Small intestine (tissue), 7 donors: ENCODE measurements at regions not wholly inside any gene's neighbourhood (a gene's known extent, or its start where the extent isn't known, plus 50 kb on each side); places are given as distances from the start of the nearest gene placed in this dataset.

Source experiments
- DNase-seq, 2 donors: peaks; one replicate each; pipeline versions ENCODE4 v3.0.0 to v3.0.0-alpha.2; 2013
- FAIRE-seq: peaks from 2 replicates; lab custom pipeline; 2012; peaks lifted over from hg19 to GRCh38; lab: Jason Lieb, UNC
- H3K27ac ChIP-seq, 3 donors: one replicate each; pipeline ENCODE4 v1.5.1; 2013; ENCODE audit warnings: low read length in 2 of 3, mild to moderate bottlenecking in 2 of 3, control low read depth in 1 of 3, inconsistent platforms in 1 of 3, low read depth in 1 of 3, moderate library complexity in 1 of 3
- H3K27me3 ChIP-seq, 3 donors: one replicate each; pipeline ENCODE4 v1.6.1; 2013; ENCODE audit warnings: low read length in 3 of 3, inconsistent platforms in 1 of 3; ENCODE audit not compliant: control insufficient read depth in 3 of 3, insufficient read depth in 3 of 3
- H3K36me3 ChIP-seq, 3 donors: one replicate each; pipeline ENCODE4 v1.6.1; 2013; ENCODE audit warnings: low read length in 3 of 3, inconsistent platforms in 1 of 3, low read depth in 1 of 3, mild to moderate bottlenecking in 1 of 3, moderate library complexity in 1 of 3; ENCODE audit not compliant: control insufficient read depth in 3 of 3, insufficient read depth in 2 of 3
- H3K4me1 ChIP-seq, 3 donors: one replicate each; pipeline ENCODE4 v1.6.1; 2013; ENCODE audit warnings: low read length in 2 of 3, inconsistent platforms in 1 of 3, low read depth in 1 of 3, mild to moderate bottlenecking in 1 of 3, moderate library complexity in 1 of 3; ENCODE audit not compliant: control insufficient read depth in 3 of 3, insufficient read depth in 2 of 3
- H3K4me3 ChIP-seq, 3 donors: one replicate each; pipeline ENCODE4 v1.5.1; 2013; ENCODE audit warnings: low read length in 3 of 3, control low read depth in 1 of 3, inconsistent platforms in 1 of 3, low read depth in 1 of 3, mild to moderate bottlenecking in 1 of 3, moderate library complexity in 1 of 3
- H3K9me3 ChIP-seq, 2 donors: one replicate each; pipeline ENCODE4 v1.6.1; 2013; ENCODE audit warnings: low read depth in 1 of 2, low read length in 1 of 2; ENCODE audit not compliant: control insufficient read depth in 2 of 2, insufficient read depth in 1 of 2
- WGBS, 3 donors: extraction: QIAGEN DNeasy Blood & Tissue Kit; methylation state at CpG; one replicate each; pipeline ENCODE4 v1.1.7; 2013; 5-methylcytosine and 5-hydroxymethylcytosine counted together
- donor health status: healthy with polysubstance abuse.
- donor health status: control.
- donor health status: control.
- donor health status: Bipolar disorder and iron deficiency.
- donor health status: healthy.

DNA sequence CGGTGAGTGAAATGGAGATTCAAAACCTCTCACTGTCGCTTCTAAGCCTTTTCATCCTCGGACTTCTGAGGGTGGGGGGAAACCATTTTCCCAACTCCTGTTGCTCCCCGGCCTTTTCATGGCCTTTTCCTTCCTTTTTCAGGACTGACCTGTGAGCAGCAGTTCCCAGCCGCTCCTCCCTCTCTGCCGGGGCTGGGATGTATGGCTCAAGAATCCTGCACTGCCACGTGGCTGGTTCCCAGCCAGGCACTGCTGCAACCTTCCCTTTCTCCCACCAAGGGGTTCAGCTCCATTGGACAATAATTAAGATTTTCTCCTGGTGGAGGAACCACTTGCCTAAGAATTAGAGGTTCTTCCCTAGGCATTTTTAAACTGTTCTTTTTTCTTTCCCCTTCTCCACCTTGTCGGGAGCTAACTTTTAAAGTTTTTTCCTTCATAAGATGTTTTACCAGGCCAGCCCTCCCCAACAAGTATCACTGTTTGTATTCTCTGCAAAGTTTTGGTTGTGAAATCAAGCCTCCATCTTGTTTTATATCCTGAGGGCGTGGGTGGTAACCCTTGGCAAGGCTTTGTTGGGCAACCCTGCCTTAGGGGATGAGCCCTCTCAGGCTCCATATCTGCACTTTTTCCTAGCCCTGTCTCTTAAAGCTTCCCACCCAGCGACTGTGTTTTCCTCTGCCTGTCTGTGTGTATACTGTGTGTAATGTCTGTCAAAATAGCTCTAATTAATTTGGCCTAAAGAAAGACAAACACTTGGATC lies 1166.6 kb upstream of the ADGRL2 start:
- Histone ChIP-seq H3K27me3 (no peaks in the 10 kb centered on the region), H3K36me3 (no peaks in the 10 kb centered on the region), H3K9me3 (peaks cover 0 to 10% of the 10 kb centered on the region in 2 donors), H3K27ac (no peak overlapping the region), H3K4me3 (no peak overlapping the region), H3K4me1 (no peaks in the 10 kb centered on the region)
- no peak for FAIRE-seq
- 75 to 78% (median 76%) methylated on average over 10 of the region's 10 CpGs for WGBS, 3 donors
- DNase-seq: no peak

- Histone ChIP-seq H3K9me3 (peaks cover 0 to 4% of the 10 kb centered on the region in 2 donors), H3K4me3 (no peak overlapping the region), H3K27me3 (no peaks in the 10 kb centered on the region), H3K27ac (no peak overlapping the region), H3K36me3 (no peaks in the 10 kb centered on the region), H3K4me1 (no peaks in the 10 kb centered on the region)
- FAIRE-seq (no peak), DNase-seq (no peak)
- 85 to 91% (median 87%) methylated on average over 10 of the region's 10 CpGs for WGBS, 3 donors
Observed at GRCh38 chr1:80632284-80632683, 1168.5 kb upstream of the ADGRL2 start.

DNA sequence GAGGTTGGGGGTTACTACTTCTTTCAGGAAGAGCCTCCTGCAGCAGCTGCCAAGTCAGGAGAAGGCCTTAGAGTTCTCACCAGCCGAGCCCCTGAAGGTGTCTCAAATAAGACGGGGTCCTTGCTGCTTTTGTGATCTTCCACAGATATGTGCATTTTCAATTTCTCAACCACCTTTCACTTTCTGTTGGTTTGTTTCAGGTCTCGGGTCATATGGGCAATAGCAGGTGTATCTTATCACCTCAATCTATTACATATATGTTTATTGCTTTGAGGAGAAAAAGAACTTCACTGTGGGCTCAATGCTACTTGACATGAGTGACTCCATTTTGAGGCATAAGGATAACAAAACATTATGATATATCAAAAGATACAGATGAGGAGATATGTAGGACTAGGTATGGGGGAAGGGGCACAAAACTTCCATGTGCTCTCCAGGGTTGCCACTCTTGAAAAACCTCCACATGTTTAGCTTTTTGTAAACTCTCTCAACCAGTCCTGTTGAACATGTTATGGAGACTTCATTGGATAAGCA lies 1171.4 kb upstream of the ADGRL2 start:
- 57 to 76% (median 74%) methylated on average over 3 of the region's 3 CpGs for whole genome bisulfite sequencing, 3 donors
- FAIRE-seq: no peak

DNA sequence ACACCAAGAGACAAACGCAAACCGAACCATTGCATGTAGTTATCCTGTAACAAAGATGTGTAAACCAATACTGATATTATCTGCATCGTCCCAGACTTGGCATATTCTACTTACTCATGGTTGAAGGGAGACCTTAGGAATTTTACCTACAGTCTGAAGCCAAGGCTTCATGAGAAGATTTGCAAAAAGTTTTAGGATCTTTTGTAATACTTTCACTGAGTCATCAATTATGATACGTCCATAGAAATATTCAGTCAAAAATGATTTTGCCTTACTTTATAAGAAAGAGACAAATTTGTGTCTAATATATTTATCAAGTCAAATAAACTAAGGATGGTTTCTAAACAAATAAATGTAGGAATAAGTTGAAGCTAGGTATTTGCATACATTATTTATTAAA lies 1176.1 kb upstream of the ADGRL2 start:
- DNase-seq (no peak), FAIRE-seq (no peak)
- H3K4me3 ChIP-seq: no peak overlapping the region
- peaks cover 0 to 3% of the 10 kb centered on the region in 2 donors for H3K9me3 ChIP-seq
- no peaks in the 10 kb centered on the region for H3K4me1 ChIP-seq
- 65 to 71% (median 68%) methylated on average over 4 of the region's 4 CpGs for WGBS, 3 donors
- no peaks in the 10 kb centered on the region for H3K36me3 ChIP-seq
- no peak overlapping the region for H3K27ac ChIP-seq
- H3K27me3 ChIP-seq: no peaks in the 10 kb centered on the region

More for the DNA sequence above, 1171.4 kb upstream of the ADGRL2 start:
- no peaks in the 10 kb centered on the region for H3K27me3 ChIP-seq
- no peaks in the 10 kb centered on the region for H3K4me1 ChIP-seq
- H3K9me3 ChIP-seq: no peaks in the 10 kb centered on the region
- DNase-seq: no peak
- H3K36me3 ChIP-seq: no peaks in the 10 kb centered on the region
- H3K4me3 ChIP-seq: no peak overlapping the region
- H3K27ac ChIP-seq: no peak overlapping the region

DNA sequence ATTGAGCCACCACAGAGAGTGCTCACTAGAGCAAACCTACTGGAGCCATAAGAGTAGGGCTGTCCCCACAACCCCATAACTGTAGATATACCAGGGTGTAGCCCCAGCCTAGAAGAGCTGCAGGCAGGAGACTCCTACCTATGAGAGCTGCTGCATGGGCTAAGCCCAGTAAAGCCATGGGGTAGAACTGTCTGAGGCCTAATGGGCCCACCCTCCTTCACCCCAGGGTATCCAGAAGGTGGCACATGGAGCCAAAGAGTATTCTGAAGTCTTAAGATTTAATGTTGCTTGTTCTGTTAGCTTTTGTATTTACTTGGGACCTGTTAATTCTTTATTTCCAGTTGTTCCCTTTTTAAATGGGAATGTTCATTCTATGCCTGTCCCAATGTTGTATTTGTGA lies 1193.7 kb upstream of the ADGRL2 start:
- H3K27ac ChIP-seq: no peak overlapping the region
- H3K4me1 ChIP-seq: no peaks in the 10 kb centered on the region
- FAIRE-seq: no peak
- H3K27me3 ChIP-seq: no peaks in the 10 kb centered on the region
- H3K9me3 ChIP-seq: no peaks in the 10 kb centered on the region
- DNase-seq: no peak
- no peaks in the 10 kb centered on the region for H3K36me3 ChIP-seq
- H3K4me3 ChIP-seq: no peak overlapping the region

GRCh38 chr1:80594013-80594412 lies 1206.7 kb upstream of the ADGRL2 start:
- no peak for FAIRE-seq
- 39 to 77% (median 56%) methylated on average over 3 of the region's 3 CpGs for WGBS, 3 donors
- no peak for DNase-seq
- Histone ChIP-seq H3K27me3 (no peaks in the 10 kb centered on the region), H3K9me3 (peaks cover 0 to 20% of the 10 kb centered on the region in 2 donors), H3K36me3 (no peaks in the 10 kb centered on the region), H3K4me3 (no peak overlapping the region), H3K27ac (no peak overlapping the region), H3K4me1 (no peaks in the 10 kb centered on the region)

- Histone ChIP-seq H3K27ac (no peak overlapping the region), H3K36me3 (no peaks in the 10 kb centered on the region), H3K27me3 (no peaks in the 10 kb centered on the region), H3K9me3 (peaks cover 0 to 20% of the 10 kb centered on the region in 2 donors), H3K4me1 (no peaks in the 10 kb centered on the region), H3K4me3 (no peak overlapping the region)
- DNase-seq (no peak), FAIRE-seq (no peak)
- WGBS, 3 donors: 83 to 91% (median 91%) methylated on average over 4 of the region's 4 CpGs
Observed at GRCh38 chr1:80593197-80593596, 1207.5 kb upstream of the ADGRL2 start.

GRCh38 chr1:80582980-80583379 lies 1217.8 kb upstream of the ADGRL2 start:
- H3K4me3 ChIP-seq: no peak overlapping the region
- peaks cover 0 to 14% of the 10 kb centered on the region in 2 donors for H3K9me3 ChIP-seq
- no peaks in the 10 kb centered on the region for H3K36me3 ChIP-seq
- WGBS, 3 donors: 80 to 87% (median 81%) methylated on average over 4 of the region's 4 CpGs
- no peak overlapping the region for H3K27ac ChIP-seq
- no peak for DNase-seq
- H3K27me3 ChIP-seq: no peaks in the 10 kb centered on the region
- H3K4me1 ChIP-seq: no peaks in the 10 kb centered on the region
- FAIRE-seq: no peak
